GM18507 (cell line): ENCODE measurements at regions not wholly inside any gene's neighbourhood (a gene's known extent, or its start where the extent isn't known, plus 50 kb on each side); places are given as distances from the start of the nearest gene placed in this dataset.

ENCODE experiments used
- DNase-seq: peaks from one replicate; pipeline ENCODE4 v3.0.0; 2011; ENCODE audit warnings: low read depth; ENCODE audit not compliant: insufficient read length; ENCODE audit errors: extremely low spot score
- FAIRE-seq: peaks from 2 replicates; lab custom pipeline; 2011; peaks lifted over from hg19 to GRCh38; lab: Jason Lieb, UNC

DNA sequence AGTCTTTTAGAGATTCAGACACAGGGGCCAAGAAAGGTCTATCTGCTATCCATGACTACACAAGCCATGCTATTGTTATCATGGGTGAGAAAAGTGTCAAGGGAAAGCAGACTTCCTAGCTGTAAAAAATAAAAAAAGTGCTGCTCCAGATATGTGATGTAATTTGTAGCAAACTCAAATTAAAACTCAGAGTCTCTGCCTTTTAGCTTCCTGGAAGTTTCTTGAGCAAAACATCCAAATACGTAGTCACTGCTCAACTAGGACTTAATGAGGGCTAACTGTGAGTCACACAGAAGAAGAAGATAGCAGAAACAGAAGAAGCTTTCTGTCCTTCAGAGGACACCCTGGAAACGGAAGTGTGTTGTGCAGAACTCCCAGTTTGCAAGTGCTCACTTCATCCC, 393.4 kb upstream of the NR2F2 start:
- FAIRE-seq (no peak), DNase-seq (no peak)

DNA sequence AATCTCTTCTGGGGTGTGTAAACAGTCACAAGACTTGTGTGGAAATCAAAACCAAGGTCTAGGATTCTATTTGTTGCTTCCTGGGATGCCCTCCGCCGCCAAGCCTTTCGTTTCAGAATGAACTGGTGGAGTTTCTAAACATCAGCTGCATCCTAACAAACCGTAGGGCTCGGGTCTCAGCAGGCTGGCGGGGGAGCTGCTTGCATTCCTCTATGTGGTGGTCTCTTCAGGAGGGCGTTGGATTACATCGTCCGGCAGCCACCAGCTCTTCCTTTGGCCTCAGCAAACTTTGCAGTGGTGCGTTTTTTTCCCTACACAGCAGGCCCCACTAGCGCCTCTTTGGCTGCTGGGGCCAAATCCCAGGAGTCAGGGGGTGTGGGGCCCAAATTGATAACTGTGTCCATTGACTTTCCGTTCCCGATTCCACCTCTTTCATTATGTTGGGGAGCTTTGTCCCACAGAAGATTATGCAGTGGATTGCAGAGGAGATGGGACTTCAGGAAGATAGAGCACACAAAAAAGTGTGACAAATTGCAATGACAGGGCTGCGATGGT, 390.0 kb upstream of the NR2F2 start:
- FAIRE-seq (no peak), DNase-seq (no peak)

DNA sequence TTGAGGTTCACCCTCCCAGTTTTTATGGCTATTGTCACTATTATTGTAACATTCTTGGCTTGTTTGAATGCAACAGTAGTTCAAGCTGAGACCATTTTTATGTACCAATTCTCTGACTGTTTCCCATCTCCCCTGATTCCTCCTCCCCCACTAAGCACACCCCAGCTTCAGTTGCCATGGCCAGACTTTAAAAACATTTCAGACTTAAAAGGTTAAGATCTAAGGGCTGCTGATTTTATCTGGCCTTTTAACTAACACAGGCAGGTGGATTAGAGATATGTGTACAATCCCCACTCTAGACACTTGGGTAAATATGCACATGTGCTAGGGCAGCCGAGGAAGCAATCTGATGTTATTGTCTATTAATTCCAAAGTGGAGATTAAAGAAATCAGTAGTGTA, 386.3 kb upstream of the NR2F2 start:
- no peak for DNase-seq

DNA sequence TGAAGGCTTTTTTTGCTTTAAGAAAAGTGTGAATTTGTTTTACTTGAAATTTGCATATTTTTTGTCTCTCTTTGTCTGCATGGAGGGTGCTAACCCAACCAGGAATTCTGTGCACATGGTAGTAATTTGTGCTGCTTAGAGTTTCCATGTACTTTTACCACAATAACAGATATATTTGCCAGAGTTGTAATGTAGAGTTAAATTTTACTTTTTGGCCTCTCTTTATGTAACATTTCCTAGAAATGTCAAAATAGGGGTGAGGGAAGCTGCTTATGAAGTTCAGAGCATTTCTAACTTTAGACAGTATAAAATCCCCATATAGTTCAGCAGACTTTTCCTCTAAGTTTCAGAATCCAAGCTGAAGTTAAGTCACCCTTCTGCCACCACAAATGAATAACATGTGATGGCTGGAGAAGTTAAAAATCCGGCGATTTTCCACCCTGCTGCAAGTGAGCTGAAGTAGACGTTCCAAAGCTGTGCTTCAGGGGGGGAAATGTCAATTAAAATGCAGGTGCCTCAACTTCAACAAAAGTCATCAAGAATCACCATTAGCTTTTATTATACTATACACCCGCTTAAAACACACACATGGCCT, 385.7 kb upstream of the NR2F2 start:
- no peak for DNase-seq

More for the DNA sequence above, 386.3 kb upstream of the NR2F2 start:
- no peak for FAIRE-seq

DNA sequence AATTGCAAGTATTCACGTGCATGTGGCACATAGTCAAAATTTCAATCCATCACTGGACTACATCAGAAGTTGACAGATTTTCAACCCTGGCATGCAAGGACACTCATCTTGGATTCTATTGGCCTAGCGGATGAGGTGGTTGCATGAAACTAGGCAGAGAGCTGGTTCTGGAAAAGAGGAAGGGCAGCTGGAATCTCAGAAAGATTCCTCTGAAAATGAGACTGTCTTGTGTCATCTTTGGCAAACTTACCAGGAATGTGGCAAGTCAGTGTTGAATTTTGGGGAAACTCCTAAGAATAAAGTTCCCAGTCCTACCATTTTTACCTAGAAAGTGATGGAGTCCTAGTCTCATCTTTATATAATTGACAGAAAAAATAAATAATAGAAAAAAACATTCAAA, 384.3 kb upstream of the NR2F2 start:
- no peak for FAIRE-seq
- DNase-seq: no peak

More for the DNA sequence above, 385.7 kb upstream of the NR2F2 start:
- FAIRE-seq: no peak

DNA sequence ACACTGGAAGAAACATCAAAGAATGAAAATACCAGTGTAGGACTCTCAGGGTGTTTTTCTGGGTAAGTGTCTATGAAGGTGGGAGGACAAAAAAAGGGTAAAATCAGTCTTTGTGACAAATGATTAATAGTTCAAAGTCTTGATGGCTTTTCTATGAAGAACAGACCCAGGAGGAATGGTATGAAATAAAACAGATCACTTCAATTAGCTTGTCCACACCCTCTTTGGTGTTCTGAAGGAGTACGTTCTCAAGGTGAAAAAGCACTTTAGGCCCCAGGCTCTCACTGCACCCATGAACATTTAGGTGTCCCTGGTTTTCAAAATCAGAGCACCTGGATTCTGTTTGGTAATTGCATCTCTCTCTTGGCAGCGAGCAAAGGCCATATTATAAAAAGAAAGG, 383.6 kb upstream of the NR2F2 start:
- no peak for DNase-seq
- FAIRE-seq: no peak

DNA sequence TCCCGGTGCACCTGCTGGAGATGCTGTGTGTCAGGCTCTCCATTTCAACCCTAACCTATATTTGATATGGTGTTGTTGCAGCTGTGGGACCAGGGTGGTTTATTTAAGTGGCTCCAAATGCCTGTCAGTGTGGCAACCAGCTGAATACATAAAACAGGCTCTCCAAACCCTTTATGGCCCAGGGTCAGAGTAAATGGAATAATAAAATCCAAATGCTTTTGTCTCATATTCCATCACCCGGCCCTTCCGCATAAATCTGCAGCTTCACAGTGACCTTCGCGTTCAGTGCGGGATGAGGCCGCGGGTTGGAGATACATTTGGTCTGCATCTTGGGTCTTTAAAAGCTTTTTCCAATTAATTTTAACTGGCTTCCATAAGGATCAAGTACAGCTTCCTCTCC, 382.1 kb upstream of the NR2F2 start:
- no peak for DNase-seq
- FAIRE-seq: no peak

DNA sequence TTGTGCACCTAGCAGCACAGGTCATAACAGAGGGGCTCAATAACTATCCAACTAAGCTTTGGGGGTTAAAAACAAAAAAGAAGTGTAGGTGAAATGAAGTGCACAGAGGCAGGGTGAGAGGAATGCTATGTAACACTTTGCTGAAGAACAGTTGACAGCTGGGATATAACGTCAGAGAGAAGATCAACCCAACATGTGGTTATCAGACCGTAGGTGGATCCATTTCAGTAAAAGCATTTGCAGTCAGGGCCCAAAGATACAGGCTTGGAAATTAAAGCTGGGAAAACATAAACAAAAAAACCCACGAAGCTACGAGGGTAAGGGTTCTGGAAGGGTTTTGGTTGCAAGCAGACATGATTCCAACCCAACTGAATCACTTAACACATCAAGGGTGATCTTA, 377.5 kb upstream of the NR2F2 start:
- DNase-seq: no peak
- FAIRE-seq: no peak

DNA sequence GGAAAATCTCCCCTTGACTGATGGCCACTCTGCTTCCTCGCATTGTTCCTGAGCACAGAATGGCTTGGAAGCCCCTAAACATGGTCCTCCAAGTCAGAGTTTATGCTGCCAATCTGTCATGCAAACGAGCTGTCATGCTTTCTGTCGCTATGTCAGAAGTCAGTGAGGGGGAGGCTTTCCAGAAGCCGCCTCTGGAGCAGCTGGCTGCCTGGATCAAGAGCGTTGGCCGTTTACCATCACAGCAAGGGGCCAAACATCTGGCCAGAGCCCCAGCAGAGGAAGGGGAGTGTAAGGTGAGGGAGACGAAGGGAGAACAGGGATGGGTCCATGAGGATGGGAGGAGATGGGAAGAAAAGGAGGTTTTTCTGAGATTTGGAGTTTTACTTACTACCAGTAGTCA, 372.6 kb upstream of the NR2F2 start:
- DNase-seq: no peak
- no peak for FAIRE-seq

DNA sequence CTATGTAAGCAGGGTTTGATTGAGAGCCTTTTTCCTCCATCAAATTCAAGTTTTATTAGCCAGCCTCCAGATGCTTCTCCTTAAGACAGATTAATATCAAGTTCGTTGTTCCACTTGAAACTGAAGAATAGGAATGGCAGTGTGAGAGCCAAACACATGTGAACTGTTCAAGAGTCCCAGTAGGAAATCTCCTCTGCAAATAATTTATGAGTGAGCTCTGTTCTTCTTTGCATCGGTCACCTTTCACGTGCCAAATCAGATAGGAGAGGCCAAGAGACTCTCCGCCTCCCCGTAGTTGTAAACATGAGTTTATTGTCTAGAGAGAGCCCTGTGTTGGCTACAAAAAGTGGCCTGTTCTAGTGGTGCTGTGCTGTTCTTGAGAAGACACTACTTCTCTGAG, 372.1 kb upstream of the NR2F2 start:
- FAIRE-seq (no peak), DNase-seq (no peak)

DNA sequence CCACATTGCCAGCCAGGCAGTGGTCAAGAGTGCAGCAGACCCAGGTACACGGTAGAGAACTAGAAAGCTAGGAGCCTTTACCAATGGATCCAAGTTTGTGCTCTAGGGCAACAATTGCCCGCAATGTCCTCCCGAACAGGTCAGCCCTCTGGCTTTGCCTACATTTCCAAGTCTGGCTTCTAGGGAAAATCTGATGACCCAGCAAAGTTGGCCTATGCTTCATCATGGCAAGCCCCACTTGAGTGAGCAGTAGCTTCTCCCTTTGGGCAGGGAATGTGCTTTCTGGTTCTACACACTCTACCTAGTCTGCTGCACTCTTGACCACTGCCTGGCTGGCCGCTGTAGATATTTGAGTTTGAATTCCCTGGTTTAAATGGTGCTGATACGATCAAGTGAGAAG, 361.6 kb upstream of the NR2F2 start:
- FAIRE-seq (no peak), DNase-seq (no peak)

DNA sequence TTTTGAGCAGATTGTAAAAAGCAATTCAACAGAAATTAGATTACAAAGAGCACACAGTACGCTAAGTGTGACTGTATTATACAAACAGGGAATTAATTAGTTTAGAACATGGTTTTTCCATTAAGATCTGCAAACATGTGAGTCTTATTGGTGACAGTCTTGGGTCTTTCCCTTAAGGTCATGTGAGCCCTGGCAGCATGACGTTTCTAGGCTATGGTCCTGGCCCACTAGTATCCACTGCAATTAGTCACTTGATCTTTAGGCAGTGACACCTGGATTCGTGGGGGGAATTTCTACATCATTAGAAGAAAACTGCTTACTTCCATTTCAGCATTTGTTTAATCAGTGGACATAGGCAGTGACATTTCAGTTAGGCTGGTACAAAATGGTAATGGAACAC, 360.2 kb upstream of the NR2F2 start:
- FAIRE-seq: no peak
- DNase-seq: no peak

DNA sequence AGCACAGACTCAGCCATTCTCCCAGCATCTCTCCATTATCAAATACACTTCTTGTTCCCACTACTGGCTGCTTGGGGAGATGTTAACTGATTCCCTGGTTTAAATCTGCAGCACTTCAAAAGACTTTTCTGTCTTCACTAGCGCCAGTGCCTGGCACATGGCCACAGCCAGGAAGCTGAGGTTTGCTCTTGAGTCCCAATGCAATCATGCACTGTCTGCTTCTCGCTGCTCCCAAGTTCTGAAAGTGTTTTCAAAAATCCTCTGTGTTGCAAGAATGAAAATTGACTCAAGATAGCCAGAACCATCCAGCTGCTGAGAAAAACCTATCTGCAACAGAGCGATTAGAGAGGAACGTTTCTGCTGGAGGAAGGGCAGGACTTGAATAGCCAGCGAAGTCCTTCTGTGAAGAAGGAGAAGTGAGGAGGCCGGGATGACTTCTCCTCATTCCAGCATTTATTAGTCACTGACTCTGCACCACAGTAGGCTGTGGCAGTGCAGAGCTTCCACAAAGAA, 358.4 kb upstream of the NR2F2 start:
- FAIRE-seq: no peak

DNA sequence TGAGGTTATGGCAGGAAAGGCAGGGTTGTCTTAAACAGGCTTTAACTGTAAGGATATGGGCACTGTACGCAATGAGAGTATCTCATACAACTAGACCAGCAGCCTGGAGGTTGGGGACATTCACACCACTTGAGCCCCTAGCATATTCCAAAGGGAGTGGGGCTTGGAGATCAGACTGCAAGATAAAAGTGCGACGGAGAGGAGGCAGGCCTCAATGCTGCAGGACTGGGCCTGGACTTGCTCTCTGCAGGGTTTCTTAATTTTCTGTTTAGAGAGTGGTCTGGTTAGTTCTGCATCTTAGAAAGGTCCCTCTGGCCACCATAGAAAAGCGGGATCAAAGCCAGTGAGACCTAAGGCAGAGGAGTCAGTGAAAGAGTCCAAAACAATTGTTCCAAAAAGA, 357.7 kb upstream of the NR2F2 start:
- no peak for DNase-seq
- no peak for FAIRE-seq

More for the DNA sequence above, 358.4 kb upstream of the NR2F2 start:
- no peak for DNase-seq

DNA sequence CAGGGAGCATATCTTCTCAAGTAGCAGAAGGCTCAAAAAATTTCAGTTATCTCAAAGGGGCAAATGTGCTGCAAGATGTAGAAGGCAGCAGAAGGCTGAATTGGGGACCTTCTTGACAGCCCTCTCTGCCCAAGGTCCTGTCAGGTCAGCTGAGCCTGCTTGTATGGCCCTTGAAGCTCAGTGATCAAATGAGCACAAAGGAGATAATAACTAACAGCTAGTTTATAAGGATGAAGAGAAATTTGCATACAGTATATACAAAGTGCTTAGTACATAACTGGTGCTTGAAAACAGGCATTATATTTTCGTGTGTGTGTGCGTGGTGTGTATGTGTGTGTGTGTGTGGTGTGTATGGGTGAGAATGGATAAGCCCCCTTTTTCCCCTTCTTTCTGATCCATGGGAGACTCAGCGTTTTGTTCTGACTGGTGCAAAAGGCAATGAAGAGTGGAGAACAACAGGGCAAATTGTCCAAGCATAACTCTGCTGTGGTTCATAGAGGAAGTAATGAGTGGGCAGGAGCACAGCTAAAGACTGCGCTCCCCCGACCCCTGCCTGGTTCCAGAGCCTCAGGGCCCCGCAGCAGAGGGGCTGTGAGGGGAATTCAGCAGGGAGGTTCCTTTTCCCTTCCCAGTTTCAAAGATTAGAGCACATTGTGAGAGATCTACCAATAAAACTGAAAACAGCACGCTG, 356.8 kb upstream of the NR2F2 start:
- FAIRE-seq (no peak), DNase-seq (no peak)

DNA sequence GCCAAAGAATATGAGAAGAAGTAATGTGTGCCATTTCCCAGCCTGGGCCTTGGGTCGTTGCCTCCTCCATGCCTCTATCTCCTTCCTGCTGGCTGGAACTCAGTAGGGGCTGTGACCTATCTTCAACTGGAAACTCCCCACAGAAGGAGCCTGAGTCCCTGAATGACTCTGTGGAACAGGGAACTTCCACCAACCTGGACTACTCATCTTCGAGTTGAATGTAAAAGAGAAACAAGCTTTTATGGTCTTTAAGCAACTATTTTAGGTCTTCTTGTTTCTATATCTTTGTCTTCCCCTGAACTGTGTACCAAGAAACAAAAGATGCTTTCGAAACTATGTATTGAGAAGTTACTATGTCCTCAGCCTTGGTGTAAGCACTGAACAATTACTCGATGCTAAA, 355.3 kb upstream of the NR2F2 start:
- FAIRE-seq (peak; percentile 5), DNase-seq (no peak)

DNA sequence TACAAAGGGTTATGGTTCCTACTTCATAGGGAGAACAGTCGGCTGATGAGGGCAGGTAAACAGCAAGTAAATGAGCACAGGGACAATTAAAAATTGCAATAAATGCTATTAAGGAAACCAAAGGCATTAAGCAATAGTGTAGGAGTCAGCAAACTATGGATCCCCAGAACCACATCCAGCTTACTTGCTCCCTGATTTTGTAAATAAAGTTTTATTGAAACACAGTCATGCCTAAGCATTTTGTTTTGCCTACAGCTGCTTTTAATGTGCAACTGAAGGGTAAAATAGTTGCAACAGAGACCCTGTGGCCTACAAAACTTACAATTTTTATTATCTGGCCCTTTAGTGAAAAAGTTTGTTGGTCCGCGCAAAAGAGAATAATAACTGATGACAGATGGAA, 351.2 kb upstream of the NR2F2 start:
- no peak for FAIRE-seq
- DNase-seq: no peak

DNA sequence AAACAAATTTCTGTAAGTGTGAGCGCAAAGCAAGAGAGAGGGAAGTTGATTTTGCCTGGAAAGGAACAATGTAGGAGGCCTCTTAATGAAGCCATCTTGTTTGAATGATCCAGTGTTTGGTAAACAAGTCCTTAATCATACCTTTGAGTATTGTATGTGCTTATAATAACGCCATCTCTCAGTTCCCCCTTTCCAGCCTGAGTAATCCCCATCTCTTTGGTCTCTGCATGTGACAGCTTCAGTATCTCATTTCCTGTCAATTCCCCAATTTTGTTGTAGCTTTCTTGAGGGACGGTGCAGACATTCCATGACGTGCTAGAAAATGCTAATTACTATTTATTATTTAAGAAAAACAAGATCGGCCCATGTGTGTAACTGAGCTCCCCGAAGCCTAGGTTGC, 349.3 kb upstream of the NR2F2 start:
- FAIRE-seq: no peak
- no peak for DNase-seq

DNA sequence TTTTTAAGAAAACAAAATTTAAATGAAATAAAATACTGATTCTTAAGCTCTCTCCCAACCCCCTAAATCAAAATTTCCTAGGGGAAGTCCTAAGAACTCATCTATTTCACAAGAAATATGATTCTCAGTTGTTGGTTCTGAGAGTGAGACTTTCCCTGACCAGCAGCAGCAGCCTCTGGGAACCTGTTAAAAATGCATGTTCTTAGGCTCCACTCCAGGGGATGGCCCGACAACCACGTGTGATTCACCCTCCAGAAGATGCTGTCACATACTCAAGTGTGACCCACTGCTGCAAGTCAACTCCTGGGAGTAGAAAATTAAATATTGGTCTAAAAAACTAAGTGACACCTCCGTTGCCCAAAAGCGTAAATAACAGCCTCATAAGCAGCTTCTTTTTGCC, 343.2 kb upstream of the NR2F2 start:
- DNase-seq (no peak), FAIRE-seq (no peak)

DNA sequence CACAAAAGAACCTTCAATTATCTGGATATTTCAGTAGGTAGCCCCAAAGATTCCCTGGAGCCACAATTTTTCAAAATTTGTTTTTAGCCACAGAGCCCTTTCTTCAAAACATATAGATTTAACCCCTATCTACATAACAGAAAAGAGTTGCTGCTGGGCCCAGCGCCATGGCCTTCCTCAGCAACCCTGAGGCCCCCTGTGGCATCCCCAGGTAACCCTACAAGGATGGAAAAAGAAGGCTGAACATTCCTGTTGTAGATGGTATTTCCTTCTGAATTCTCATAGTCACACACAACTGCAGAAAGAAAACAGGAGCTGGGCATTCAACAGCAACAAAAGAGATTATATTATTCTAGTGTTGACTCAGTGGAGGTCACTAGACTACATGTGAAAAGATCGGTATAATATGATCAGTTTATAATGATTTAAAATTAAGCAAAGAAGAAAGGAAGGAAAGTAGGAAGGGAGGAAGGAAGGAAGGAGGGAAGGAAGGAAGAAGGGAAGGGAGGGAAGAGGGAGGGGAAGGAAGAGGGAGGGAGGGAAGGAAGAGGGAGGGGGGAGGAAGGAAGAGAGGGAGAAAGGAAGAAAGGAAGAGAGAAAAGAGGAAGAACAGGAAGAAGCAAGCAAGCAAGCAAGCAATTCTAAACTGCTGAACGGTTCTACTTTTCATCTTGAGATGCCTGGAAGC, 342.5 kb upstream of the NR2F2 start:
- FAIRE-seq: no peak
- no peak for DNase-seq

DNA sequence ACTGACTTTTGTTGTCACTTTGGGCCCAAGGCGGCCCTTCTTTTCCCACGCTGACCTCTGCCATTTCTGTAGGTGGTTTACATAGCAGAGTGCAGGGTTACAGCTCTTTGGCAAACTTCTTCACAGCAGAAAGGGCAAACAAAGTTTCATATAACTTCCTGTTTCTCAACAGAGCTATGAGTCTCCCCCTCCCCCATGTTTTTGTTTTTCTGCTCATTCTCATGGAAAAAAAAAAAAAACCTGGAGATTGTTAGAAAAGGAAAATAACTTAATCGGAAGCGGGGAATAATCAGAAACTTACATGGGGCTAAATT, 342.0 kb upstream of the NR2F2 start:
- DNase-seq (no peak), FAIRE-seq (no peak)
